Endothelial cell of umbilical vein (primary cell): ENCODE measurements at regions not wholly inside any gene's neighbourhood (a gene's known extent, or its start where the extent isn't known, plus 50 kb on each side); places are given as distances from the start of the nearest gene placed in this dataset.
"Not testable (repeated sequence)": the region's sequence is repeated elsewhere in the genome, so short reads cannot be mapped to it uniquely, and the experiment has no call there.

ENCODE experiments used
- CTCF ChIP-seq, 2 donors: IDR thresholded peaks; 1 replicate in 1 of 2; 2 replicates in 1 of 2; pipeline ENCODE4 v1.5.1; 2011; ENCODE audit warnings: low read length in 2 of 2, mild to moderate bottlenecking in 2 of 2, moderate library complexity in 2 of 2, control low read depth in 1 of 2, inconsistent platforms in 1 of 2, low read depth in 1 of 2; ENCODE audit not compliant: insufficient read depth in 1 of 2; ENCODE audit errors: extremely low read depth in 1 of 2
- EZH2 ChIP-seq: IDR thresholded peaks from 2 replicates; pipeline ENCODE4 v1.6.1; 2012; ENCODE audit warnings: borderline replicate concordance, low read depth, mild to moderate bottlenecking, moderate library complexity, low read length, inconsistent platforms; ENCODE audit not compliant: severe bottlenecking
- MYC ChIP-seq: IDR thresholded peaks from one replicate; pipeline ENCODE4 v1.6.1; 2011; ENCODE audit warnings: mild to moderate bottlenecking, low read depth, low read length
- POLR2A ChIP-seq: IDR thresholded peaks from 2 replicates; pipeline ENCODE4 v1.6.1; 2012; ENCODE audit warnings: low read depth, mild to moderate bottlenecking, control low read depth, low read length
- POLR2AphosphoS5 ChIP-seq: IDR thresholded peaks from 2 replicates; pipeline ENCODE4 v1.6.1; 2012; ENCODE audit warnings: low read depth, mild to moderate bottlenecking, control low read depth, low read length, moderate library complexity; ENCODE audit not compliant: insufficient read depth

- TF ChIP-seq POLR2AphosphoS5; POLR2A; EZH2; CTCF (IDR thresholded peaks at IDR 0.05; ENCODE audit: extremely low read depth in 1 of 2, insufficient read depth in 1 of 2, low read depth in 1 of 2, low read length in 2 of 2); MYC: not testable (repeated sequence)
Observed at GRCh38 chr10:55537497-55537896, 736.5 kb upstream of the PCDH15 start.
